ENCODE measurements at regions not wholly inside any gene's neighbourhood (a gene's known extent, or its start where the extent isn't known, plus 50 kb on each side); places are given as distances from the start of the nearest gene placed in this dataset.

DNA sequence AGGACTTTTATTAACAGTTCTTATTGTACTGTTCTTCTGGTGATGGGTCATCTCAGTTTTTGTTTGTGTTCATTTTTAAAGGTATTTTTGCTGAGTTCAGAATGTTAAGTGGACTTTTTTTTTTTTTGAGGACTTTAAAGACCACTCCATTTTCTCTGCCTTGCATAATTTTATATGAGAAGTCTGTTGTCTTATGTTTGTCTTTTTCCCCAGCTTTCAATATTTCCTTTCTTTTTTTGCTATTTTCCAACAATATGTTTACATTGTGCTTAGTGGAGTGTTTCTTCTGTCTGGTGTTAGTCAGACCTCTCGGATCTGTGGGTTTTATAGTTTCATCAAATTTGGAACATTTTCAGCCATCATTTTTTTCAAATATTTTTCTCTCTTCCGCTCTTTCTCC is 290.0 kb upstream of the TNRC6C start:
- DNase-seq, result no peak

DNA sequence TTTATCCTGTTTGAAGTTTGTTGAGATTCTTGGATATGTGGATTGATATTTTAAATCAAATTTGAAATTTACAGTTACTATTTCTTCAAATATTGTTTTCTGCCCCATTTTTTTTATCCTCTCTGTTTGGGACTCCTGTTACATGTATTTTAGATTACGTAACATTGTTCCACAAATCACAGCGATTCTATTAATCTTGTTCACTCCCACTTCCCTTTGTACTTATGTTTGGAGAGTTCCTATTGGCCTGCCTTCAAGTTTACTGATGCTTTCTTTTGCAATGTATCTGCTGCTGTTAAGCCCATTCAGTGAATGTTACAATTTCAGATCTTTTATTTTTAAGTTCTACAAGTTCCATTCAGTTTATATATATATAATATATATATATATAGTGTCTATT is 288.3 kb upstream of the TNRC6C start:
- no peak for DNase-seq

DNA sequence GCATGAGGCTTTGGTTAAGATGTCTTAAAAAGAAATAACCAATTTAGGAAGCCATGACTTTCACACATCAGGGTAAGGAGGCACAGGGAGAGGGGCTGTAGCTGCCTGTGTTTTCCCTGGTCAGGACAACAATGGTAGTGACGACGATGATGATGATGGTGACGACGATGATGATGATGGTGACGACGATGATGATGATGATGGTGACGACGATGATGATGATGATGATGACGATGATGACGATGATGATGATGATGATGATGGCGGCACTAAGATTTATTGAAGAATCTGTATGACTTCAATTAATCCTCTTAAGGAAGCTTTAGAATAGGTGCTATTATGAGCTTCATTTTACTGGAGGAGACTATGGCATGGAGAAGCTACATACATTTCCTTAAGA is 284.1 kb upstream of the TNRC6C start:
- DNase-seq, result no peak

DNA sequence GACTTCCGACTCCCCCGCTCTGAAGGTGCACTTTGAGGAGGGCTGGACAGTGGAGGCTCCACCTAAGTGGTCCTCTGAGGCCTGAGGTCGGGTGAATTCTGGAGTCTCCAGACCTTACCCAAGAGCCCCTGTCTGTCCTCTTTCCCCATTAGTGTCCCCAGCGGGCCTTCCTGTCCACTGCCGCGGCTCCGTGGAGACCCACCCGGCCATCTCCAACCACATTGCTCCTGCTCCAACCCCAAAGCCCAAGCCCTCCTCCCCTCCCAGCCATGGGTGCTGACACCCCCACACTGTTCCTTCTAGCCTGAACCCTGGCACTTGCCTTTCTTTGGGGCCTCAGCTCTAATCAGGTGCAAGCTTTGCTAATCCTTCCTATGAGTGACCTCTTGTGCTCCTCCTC is 283.1 kb upstream of the TNRC6C start:
- no peak for DNase-seq

DNA sequence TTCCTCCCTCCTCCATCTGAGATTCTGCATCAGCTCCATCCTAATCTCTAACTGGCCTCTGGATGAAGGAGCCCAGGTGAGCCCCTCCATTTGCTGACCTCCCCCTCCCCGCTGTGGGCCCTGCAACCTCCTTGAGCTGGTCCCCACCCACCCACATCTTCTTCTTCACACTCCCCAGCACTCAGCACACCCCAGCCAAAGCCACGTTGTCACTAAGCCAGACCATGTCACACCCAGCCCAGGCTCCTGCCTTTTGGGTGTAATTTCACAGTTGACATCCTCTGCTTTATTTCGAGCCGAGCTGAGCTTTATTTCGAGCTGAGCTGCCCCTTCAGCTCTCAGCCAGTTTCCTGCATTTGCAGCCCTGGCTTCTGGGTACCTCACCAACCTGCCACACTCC is 282.7 kb upstream of the TNRC6C start:
- no peak for DNase-seq

DNA sequence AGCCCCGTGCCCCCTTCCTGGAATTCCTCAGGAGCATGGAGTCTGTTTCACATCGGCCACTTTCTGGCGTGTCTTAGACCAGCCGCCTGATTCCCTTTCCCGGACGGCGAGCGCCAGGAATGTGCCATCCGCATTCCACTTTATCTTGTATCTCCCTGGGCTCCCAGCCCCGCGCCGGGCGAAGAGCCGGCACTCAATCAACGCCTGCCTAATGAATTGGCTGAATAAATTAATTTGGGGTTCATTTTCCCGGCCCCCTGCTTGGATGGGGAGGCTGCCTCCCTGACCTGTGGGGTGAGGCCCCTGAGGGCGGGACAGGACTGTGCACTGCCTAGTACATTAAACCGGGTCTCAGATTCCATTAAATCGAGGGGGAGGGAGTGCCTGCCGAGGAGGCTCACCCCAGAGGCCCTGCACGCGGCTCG is 282.3 kb upstream of the TNRC6C start:
- no peak for DNase-seq

DNA sequence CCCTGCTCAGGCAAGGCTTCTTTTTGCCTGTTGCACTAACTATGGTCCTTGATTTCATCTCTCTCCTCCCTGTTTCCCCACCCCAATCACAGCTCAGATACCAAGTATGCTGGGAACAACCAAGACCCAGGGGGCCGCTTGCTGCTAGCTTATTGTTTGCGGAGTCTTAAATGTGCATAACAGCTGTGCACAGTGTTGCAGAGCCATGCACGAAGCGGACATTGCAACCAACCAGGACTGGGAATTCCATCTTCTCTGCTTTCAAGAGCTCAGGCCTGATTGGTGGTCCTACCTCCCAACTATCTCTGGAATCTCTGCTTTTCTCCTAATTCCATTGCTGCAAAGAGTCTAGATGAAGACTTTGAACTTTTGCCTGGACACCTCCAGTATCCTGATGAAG is 281.3 kb upstream of the TNRC6C start:
- DNase-seq, result no peak

DNA sequence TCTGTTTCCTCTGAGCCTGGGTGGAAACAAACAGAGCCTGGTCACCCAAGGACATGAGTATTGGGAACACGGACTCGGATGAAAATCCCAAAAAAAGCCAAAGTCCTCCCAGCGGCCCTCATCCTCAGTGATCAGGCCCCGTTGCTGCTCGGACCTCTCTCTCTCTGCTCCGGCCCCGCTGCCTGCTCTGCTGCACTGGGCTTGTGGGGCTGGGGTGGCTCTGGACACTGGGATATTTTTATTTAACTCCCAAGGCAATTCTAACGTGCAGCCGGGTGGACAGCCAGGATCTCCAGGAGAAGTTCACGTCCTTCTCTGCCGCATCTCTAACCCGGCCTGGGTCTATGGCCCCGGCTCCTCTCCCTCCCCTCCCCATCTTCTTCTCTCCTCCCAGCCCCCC is 280.9 kb upstream of the TNRC6C start:
- DNase-seq, result no peak

DNA sequence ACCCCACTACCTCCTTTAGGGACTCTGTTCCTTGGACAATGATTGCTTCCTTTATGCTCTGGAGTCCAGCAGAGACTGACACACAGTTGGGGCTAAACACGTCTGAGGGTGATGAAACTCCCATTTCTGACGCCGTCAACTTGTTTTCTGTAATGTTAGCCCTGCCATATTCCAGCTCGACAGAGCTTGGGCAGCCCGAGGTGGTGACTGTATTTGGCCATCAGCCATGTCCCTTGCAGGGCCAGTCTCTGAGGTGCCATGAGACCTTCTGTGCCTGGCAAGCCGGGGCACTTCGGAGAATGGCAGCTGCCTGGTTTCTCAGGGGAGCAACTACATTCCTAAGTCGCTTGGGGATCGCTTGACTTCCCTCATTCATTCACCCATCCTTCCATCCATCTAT is 278.9 kb upstream of the TNRC6C start:
- no peak for DNase-seq

DNA sequence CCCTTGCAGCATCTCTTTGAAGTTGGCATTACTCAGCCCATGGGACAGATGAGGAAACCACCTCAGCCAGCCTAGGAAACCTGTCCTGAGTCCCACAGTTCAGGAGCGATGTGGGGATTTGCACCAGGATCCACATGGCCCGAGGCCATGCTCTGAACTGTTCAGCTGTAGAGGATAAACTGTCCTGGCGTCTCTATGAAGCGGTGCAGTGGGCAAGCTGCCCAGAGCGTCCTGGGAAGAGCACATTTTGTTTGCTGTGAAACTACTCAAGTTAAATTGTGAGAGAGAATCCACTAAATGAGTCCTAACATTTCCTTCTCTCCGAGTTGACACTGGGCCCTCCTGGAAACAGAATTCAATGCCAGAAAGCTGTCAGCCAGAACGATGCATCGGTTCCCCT is 276.6 kb upstream of the TNRC6C start:
- no peak for DNase-seq

DNA sequence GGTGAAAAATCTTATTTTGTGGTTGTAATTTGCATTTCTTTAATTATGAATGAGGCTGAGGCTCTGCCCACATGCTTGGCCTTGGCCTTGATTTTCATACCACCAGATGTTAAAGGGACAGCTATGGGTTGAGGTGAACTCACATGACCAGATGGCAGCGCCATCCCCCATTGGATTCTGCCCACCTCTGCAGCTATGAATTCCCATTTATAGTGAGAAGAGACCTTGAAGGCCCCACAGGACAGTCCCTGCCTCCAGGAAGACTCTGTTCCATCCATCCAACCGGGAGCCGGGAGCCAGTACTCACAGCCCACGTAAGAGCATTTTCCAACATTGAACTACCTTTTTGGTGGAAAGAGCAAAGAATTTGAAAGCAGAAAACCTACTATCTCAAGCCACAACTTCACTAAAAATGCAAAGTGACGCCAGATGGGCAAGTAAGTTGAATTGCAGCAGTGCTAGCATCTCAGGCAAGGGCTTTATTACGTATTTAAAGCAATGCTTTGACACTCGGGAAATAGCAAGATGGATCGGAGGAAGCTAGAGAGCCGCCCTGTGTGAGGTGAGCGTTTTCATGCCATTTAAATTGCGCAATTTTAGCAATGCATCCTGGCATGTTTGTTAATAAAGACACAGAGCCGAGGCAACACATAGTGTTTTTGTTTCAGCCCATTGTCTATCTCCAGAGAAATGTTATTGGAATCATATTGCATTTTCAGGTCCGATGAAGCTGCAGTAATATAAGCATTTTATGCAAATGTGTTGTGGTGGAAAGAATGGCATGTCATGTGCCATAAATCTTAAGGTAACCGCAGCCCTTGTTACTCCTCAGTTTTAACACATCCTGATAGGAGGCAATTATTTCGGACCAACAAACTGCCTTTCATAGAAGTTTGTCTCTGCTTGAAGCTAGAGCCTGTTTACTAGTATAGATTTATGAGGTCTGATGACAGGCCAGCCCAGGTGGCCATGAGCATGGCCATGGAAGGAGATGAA is 273.4 kb upstream of the TNRC6C start:
- no peak for DNase-seq

DNA sequence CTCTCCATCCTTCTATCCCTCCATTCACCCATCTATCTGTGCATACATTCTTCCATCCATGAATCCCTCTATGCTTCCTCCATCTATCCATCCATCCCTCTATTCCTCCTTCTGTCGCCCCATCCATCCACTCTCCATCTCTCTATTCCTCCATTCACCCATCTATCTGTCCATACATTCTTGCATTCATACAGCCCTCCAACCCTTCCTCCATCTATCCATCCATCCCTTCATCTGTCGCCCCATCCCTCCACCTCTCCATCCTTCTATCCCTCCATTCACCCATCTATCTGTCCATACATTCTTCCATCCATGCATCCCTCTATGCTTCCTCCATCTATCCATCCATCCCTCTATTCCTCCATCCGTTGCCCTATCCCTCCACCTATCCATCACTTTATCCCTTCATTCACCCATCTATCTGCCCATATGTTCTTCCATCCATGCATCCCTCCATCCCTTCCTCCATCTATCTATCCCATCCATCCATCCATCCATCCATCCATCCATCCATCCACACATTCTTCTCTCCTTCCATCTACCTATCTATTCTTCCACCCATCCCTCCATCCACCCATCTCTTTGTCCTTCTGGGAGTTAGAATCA is 272.5 kb upstream of the TNRC6C start:
- DNase-seq, result no peak

DNA sequence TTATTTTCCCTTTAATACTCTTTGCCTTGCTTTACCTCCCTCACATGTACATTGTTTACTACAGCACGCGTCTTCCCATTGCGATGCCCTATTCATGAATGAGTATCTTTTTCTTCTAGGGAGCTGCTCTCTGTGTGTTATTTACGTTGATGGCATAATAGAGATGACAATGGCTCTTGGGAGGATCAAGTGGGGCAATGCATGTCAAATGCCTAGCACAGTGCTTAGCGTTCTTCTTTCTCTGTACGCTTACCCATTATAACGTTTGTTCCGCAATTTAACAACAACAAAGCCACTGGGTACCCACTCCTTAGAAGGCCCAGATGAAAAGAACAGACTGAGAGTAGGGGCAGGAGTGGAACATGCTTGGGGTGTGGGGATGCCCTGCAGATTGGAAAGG is 271.6 kb upstream of the TNRC6C start:
- no peak for DNase-seq

DNA sequence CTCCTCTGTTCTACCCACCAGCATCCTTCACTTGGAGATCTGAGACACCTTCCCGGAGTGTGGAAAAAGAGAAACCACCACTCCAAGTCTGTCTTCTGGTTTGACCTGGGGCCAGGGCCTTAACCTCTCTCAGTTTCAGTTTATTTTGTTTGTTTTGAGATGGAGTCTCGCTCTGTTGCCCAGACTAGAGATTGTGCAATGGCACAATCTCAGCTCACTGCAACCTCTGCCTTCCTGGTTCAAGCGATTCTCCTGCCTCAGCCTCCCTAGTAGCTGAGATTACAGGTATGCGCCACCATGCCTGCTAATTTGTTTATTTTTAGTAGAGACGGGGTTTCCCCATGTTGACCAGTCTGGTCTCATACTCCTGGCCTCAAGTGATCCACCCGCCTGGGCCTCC is 271.1 kb upstream of the TNRC6C start:
- DNase-seq, result no peak

DNA sequence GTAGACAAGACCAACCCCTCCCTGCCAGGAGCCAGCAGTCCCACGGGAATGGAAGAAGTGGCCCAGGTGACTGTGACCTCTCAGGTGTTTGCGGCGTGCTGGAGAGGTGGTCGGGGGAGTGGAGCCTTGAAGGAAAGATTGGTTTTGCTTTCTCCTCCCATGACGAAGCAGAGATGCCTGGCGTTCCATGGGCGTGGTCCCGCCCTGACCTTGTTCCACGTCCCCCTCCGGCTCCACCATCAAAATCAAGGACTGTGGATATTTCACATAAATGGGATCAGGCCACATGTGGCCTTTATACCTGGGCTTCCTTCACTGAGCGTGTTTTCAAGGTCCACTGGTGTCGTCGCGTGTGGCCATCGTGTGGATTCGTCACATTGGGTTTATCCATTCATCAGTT is 270.6 kb upstream of the TNRC6C start:
- DNase-seq, result no peak

DNA sequence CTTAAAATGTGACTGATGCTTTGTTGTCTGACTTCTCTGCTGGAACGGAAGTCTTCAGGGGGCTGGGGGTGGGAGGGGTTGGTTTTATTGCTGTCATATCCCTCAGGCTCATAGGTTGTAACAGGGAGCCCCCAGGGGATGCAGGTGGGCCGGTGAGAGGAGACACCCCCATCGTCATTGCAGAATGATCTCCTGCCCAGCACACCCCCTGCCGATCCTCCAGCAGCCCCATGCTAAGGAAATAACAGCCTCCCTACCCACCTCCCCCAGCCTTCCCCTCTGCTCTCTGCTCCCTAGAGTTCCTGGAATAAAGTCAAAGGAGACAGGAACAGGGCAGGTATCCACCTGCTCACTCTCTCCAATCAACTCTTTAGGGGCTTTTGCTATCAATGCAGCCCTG is 270.1 kb upstream of the TNRC6C start:
- no peak for DNase-seq

DNA sequence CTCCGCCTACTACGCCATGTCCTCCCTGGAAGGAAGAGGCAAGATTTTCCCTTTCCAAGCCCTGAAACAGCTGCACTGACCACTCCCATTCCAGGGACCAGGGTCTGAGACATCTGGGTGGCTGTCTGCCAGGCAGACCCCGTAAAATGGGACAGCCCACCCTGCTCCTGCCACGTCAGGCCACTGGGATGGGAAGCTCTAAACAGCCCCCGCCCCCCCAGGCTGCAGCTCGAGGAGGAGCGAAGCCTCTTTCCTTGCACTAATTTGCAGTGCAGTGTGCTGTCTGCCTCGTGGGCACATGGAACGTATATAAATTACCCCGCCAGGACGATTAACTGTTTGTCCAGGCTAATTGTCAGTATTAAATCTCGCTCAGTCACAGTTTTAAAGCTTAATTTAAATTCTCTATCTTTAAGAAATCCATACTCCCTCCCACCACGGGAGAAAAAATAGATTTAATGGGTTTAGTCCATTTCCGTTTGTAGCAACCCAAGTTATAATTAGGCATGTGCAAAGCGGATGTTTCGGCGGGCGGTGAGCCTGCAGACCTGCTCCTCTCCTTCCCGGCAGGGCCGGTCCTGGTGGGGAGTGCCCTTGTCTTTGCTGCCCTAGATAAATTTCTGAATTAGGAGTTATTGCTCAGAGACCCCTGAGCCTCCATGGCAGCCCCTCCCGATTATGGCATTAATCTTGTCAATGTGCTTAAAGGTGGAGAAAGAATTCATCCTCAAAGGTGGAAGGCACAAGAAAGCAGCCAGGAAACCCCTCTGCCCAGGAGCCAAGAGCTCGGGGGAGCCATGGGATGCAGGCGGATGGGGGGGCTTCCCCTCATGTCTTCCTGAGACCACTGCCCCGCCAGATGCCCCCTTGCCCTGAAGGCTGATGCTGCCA is 268.0 kb upstream of the TNRC6C start:
- DNase-seq, result peak; percentile 62

DNA sequence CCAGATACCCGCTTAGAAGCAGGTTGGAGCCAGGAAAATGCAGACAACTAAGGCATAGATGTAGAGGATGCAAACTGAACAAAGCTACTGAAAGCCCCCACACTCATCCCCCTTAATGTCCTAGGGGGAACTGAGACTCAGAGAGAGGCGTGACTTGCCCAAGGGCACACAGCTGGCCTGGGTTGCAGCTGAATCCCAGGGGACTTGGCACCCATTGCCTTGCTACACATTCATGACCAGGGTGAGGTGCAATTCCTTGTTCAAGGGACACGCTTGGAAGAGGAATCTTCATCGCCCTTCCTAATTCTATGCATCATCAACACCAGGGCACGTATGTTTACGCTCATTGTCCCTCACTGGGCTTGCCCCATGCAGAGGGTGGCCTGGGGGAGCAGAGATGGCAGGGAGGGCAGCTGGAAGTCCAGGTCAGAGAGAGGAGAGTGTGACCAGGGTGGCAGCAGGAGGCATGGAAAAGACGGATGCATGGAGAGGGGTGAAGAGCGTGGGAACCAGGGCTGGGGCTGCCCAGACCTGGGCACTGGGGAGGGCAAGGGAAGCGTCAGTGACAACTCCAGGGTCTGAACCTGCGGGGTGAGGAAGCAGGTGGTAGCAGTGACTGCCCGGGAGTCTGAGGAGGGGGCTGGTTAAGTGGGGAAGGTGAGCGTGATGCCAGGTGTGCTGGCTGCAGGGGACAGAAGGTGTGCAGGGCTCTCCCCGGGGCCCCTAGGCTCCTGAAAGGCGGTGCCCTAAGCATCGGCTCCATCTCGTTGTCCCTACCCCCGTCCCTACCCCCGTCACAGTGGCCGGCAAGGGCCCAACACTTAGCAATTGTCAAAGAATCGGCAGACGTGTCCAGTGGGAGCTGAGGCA is 267.1 kb upstream of the TNRC6C start:
- peak; percentile 56 for DNase-seq

DNA sequence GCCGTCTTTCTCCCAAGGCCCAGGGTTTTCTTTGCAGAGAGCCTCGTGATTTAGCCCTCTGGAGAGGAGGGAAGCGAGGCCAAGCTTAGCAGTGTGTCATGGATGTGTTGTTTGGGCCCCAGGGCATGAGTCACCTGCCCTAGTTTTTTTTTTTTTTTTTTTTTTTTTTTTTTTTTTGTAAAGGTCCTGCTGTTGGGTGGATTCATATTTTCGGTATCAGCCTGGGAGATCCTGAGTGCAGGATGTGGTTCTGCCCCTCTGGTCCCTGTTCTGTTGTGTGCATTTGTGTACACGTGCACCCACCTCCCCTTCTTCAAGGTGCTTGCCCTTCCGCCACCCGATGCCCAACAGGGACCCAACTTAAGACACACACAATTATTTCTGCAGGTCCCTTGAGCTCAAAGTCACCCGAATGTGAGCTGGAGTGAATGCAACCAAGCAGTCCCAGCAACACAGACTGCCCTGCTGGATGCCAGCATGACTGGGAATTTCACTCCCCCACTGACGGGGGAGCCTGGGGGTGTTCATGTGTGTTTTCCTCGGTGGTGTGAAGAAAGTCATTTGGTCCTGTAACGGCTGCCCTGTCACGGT is 265.8 kb upstream of the TNRC6C start:
- DNase-seq, result peak; percentile 58

DNA sequence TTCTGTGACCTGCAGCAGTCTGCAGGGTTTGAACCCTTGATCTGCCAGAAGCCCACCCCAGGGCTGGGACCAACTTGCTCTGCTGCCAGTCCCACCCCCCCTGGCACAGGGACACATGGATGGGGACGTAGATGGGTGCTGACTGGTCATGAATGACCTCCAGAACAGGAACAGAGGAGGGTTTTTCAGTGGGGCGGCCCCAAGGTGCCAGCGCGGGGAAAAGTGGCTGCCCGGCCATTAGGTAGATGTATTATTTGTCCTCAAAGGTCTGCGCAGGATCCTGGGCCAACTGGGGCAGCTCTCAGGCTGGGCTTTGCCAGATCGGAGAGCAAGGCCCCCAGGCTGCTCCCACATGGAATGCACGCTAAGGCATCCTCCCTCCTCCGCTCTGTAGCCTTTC is 265.2 kb upstream of the TNRC6C start:
- peak; percentile 50 for DNase-seq

DNA sequence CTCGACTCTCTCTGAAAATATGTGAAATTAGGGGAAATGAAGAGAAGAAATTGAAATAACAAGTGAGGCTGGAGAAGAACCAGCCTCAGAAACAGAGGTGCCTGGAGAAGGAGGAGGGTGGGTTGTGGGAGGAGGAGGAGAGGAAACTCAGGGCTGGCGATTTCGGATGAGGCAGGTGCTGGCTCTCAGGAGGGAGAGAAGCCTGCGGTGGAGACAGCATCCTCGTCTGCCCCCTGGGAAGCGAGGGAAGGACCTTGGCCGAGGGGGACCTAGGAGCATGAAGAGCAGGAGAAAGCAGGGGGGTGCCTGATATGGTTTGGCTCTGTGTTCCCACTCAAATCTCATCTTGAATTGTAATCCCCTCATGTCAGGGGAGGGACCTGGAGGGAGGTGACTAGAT is 264.7 kb upstream of the TNRC6C start:
- DNase-seq, result peak; percentile 42
